ENCODE measurements at regions not wholly inside any gene's neighbourhood (a gene's known extent, or its start where the extent isn't known, plus 50 kb on each side); places are given as distances from the start of the nearest gene placed in this dataset.
"Not testable (repeated sequence)": the region's sequence is repeated elsewhere in the genome, so short reads cannot be mapped to it uniquely, and the experiment has no call there.

GRCh38 chr2:210912779-210913178, 356.4 kb downstream of the CPS1 start:
- no peak overlapping the region for H3K4me3 ChIP-seq (ENCODE audit: low read depth, low read length)
- 0 out of 2 replicates have a peak, but pooled peaks cover 3% of the 10 kb centered on the region for H3K9me3 ChIP-seq (ENCODE audit: control insufficient read depth, insufficient read depth, low read depth, low read length)
- H3K9ac ChIP-seq (ENCODE audit: low read length): no peak overlapping the region
- H3K27me3 ChIP-seq (ENCODE audit: control insufficient read depth, insufficient read depth, low read length): no peaks in the 10 kb centered on the region
- H3K27ac ChIP-seq (ENCODE audit: low read depth, low read length): no peak overlapping the region
- H3K36me3 ChIP-seq (ENCODE audit: control insufficient read depth, insufficient read depth, low read length): no peaks in the 10 kb centered on the region
- no peaks in the 10 kb centered on the region for H3K4me1 ChIP-seq (ENCODE audit: control insufficient read depth, insufficient read depth, low read length)

- no peaks in the 10 kb centered on the region for H3K27me3 ChIP-seq (ENCODE audit: control insufficient read depth, insufficient read depth, low read length)
- no peaks in the 10 kb centered on the region for H3K4me1 ChIP-seq (ENCODE audit: control insufficient read depth, insufficient read depth, low read length)
- H3K4me3 ChIP-seq (ENCODE audit: low read depth, low read length): no peak overlapping the region
- 0 out of 2 replicates have a peak, but pooled peaks cover 3% of the 10 kb centered on the region for H3K9me3 ChIP-seq (ENCODE audit: control insufficient read depth, insufficient read depth, low read depth, low read length)
- H3K36me3 ChIP-seq (ENCODE audit: control insufficient read depth, insufficient read depth, low read length): no peaks in the 10 kb centered on the region
- H3K27ac ChIP-seq (ENCODE audit: low read depth, low read length): no peak overlapping the region
- H3K9ac ChIP-seq (ENCODE audit: low read length): no peak overlapping the region
Measured at GRCh38 chr2:210913461-210913860, 357.1 kb downstream of the CPS1 start.

GRCh38 chr2:210915912-210916311, 359.5 kb downstream of the CPS1 start:
- Histone ChIP-seq H3K4me1 (ENCODE audit: control insufficient read depth, insufficient read depth, low read length) (no peaks in the 10 kb centered on the region), H3K27ac (ENCODE audit: low read depth, low read length) (no peak overlapping the region), H3K36me3 (ENCODE audit: control insufficient read depth, insufficient read depth, low read length) (no peaks in the 10 kb centered on the region), H3K4me3 (ENCODE audit: low read depth, low read length) (no peak overlapping the region), H3K9me3 (ENCODE audit: control insufficient read depth, insufficient read depth, low read depth, low read length) (0 out of 2 replicates have a peak, but pooled peaks cover 3% of the 10 kb centered on the region), H3K27me3 (ENCODE audit: control insufficient read depth, insufficient read depth, low read length) (no peaks in the 10 kb centered on the region), H3K9ac (ENCODE audit: low read length) (no peak overlapping the region)

- Histone ChIP-seq H3K9me3 (ENCODE audit: control insufficient read depth, insufficient read depth, low read depth, low read length) (0 out of 2 replicates have a peak, but pooled peaks cover 3% of the 10 kb centered on the region), H3K4me3 (ENCODE audit: low read depth, low read length) (no peak overlapping the region), H3K4me1 (ENCODE audit: control insufficient read depth, insufficient read depth, low read length) (no peaks in the 10 kb centered on the region), H3K36me3 (ENCODE audit: control insufficient read depth, insufficient read depth, low read length) (no peaks in the 10 kb centered on the region), H3K27me3 (ENCODE audit: control insufficient read depth, insufficient read depth, low read length) (no peaks in the 10 kb centered on the region), H3K27ac (ENCODE audit: low read depth, low read length) (no peak overlapping the region), H3K9ac (ENCODE audit: low read length) (no peak overlapping the region)
Measured at GRCh38 chr2:210917465-210917864, 361.1 kb downstream of the CPS1 start.

GRCh38 chr2:210919128-210919527, 362.7 kb downstream of the CPS1 start:
- Histone ChIP-seq H3K27me3 (ENCODE audit: control insufficient read depth, insufficient read depth, low read length) (no peaks in the 10 kb centered on the region), H3K4me1 (ENCODE audit: control insufficient read depth, insufficient read depth, low read length) (no peaks in the 10 kb centered on the region), H3K9ac (ENCODE audit: low read length) (no peak overlapping the region), H3K9me3 (ENCODE audit: control insufficient read depth, insufficient read depth, low read depth, low read length) (0 out of 2 replicates have a peak, but pooled peaks cover under 1% of the 10 kb centered on the region), H3K36me3 (ENCODE audit: control insufficient read depth, insufficient read depth, low read length) (no peaks in the 10 kb centered on the region), H3K27ac (ENCODE audit: low read depth, low read length) (no peak overlapping the region), H3K4me3 (ENCODE audit: low read depth, low read length) (no peak overlapping the region)

- Histone ChIP-seq H3K9ac (ENCODE audit: low read length) (no peak overlapping the region), H3K4me1 (ENCODE audit: control insufficient read depth, insufficient read depth, low read length) (no peaks in the 10 kb centered on the region), H3K36me3 (ENCODE audit: control insufficient read depth, insufficient read depth, low read length) (no peaks in the 10 kb centered on the region), H3K27me3 (ENCODE audit: control insufficient read depth, insufficient read depth, low read length) (no peaks in the 10 kb centered on the region), H3K27ac (ENCODE audit: low read depth, low read length) (no peak overlapping the region), H3K9me3 (ENCODE audit: control insufficient read depth, insufficient read depth, low read depth, low read length) (no peaks in the 10 kb centered on the region), H3K4me3 (ENCODE audit: low read depth, low read length) (no peak overlapping the region)
Measured at GRCh38 chr2:210922419-210922818, 366.0 kb downstream of the CPS1 start.

- Histone ChIP-seq H3K9me3 (ENCODE audit: control insufficient read depth, insufficient read depth, low read depth, low read length) (no peaks in the 10 kb centered on the region), H3K36me3 (ENCODE audit: control insufficient read depth, insufficient read depth, low read length) (no peaks in the 10 kb centered on the region), H3K27ac (ENCODE audit: low read depth, low read length) (no peak overlapping the region), H3K9ac (ENCODE audit: low read length) (no peak overlapping the region), H3K4me3 (ENCODE audit: low read depth, low read length) (no peak overlapping the region), H3K4me1 (ENCODE audit: control insufficient read depth, insufficient read depth, low read length) (no peaks in the 10 kb centered on the region), H3K27me3 (ENCODE audit: control insufficient read depth, insufficient read depth, low read length) (no peaks in the 10 kb centered on the region)
Measured at GRCh38 chr2:210928714-210929113, 372.3 kb downstream of the CPS1 start.

- Histone ChIP-seq H3K9me3 (ENCODE audit: control insufficient read depth, insufficient read depth, low read depth, low read length) (peaks cover 5% of the 10 kb centered on the region), H3K27ac (ENCODE audit: low read depth, low read length) (no peak overlapping the region), H3K9ac (ENCODE audit: low read length) (no peak overlapping the region), H3K4me3 (ENCODE audit: low read depth, low read length) (no peak overlapping the region), H3K4me1 (ENCODE audit: control insufficient read depth, insufficient read depth, low read length) (no peaks in the 10 kb centered on the region), H3K36me3 (ENCODE audit: control insufficient read depth, insufficient read depth, low read length) (no peaks in the 10 kb centered on the region), H3K27me3 (ENCODE audit: control insufficient read depth, insufficient read depth, low read length) (no peaks in the 10 kb centered on the region)
Measured at GRCh38 chr2:210938228-210938627, 381.8 kb downstream of the CPS1 start.

- Histone ChIP-seq H3K9ac (ENCODE audit: low read length) (no peak overlapping the region), H3K9me3 (ENCODE audit: control insufficient read depth, insufficient read depth, low read depth, low read length) (no peaks in the 10 kb centered on the region), H3K27ac (ENCODE audit: low read depth, low read length) (no peak overlapping the region), H3K27me3 (ENCODE audit: control insufficient read depth, insufficient read depth, low read length) (no peaks in the 10 kb centered on the region), H3K4me3 (ENCODE audit: low read depth, low read length) (no peak overlapping the region), H3K4me1 (ENCODE audit: control insufficient read depth, insufficient read depth, low read length) (no peaks in the 10 kb centered on the region), H3K36me3 (ENCODE audit: control insufficient read depth, insufficient read depth, low read length) (no peaks in the 10 kb centered on the region)
Measured at GRCh38 chr2:210946395-210946794, 390.0 kb downstream of the CPS1 start.

- not testable (repeated sequence) for H3K36me3 ChIP-seq (ENCODE audit: control insufficient read depth, insufficient read depth, low read length); H3K27ac ChIP-seq (ENCODE audit: low read depth, low read length); H3K9me3 ChIP-seq (ENCODE audit: control insufficient read depth, insufficient read depth, low read depth, low read length); H3K9ac ChIP-seq (ENCODE audit: low read length); H3K27me3 ChIP-seq (ENCODE audit: control insufficient read depth, insufficient read depth, low read length); H3K4me3 ChIP-seq (ENCODE audit: low read depth, low read length); H3K4me1 ChIP-seq (ENCODE audit: control insufficient read depth, insufficient read depth, low read length)
Measured at GRCh38 chr2:210950434-210951060, 394.1 kb downstream of the CPS1 start.

- no peaks in the 10 kb centered on the region for H3K27me3 ChIP-seq (ENCODE audit: control insufficient read depth, insufficient read depth, low read length)
- no peak overlapping the region for H3K9ac ChIP-seq (ENCODE audit: low read length)
- H3K27ac ChIP-seq (ENCODE audit: low read depth, low read length): no peak overlapping the region
- H3K4me1 ChIP-seq (ENCODE audit: control insufficient read depth, insufficient read depth, low read length): no peaks in the 10 kb centered on the region
- H3K36me3 ChIP-seq (ENCODE audit: control insufficient read depth, insufficient read depth, low read length): no peaks in the 10 kb centered on the region
- no peak overlapping the region for H3K4me3 ChIP-seq (ENCODE audit: low read depth, low read length)
- H3K9me3 ChIP-seq (ENCODE audit: control insufficient read depth, insufficient read depth, low read depth, low read length): no peaks in the 10 kb centered on the region
Measured at GRCh38 chr2:210954386-210954907, 398.0 kb downstream of the CPS1 start.
